ENCODE measurements at regions not wholly inside any gene's neighbourhood (a gene's known extent, or its start where the extent isn't known, plus 50 kb on each side); places are given as distances from the start of the nearest gene placed in this dataset.
"Not testable (repeated sequence)": the region's sequence is repeated elsewhere in the genome, so short reads cannot be mapped to it uniquely, and the experiment has no call there.

GRCh38 chr2:8249141-8249540 lies 432.7 kb upstream of the ID2 start:
- H4K20me1 ChIP-seq (ENCODE audit: control insufficient read depth, insufficient read depth, low read depth, low read length) = no peaks in the 10 kb centered on the region
- H3K36me3 ChIP-seq (ENCODE audit: control insufficient read depth, low read length) = no peaks in the 10 kb centered on the region
- H3K9me3 ChIP-seq (ENCODE audit: control insufficient read depth, insufficient read depth, low read length) = peaks cover 33% of the 10 kb centered on the region
- H3F3A ChIP-seq (ENCODE audit: control insufficient read depth, insufficient read depth) = no peaks in the 10 kb centered on the region
- no peaks in the 10 kb centered on the region for H3K9me2 ChIP-seq (replicated peaks; ENCODE audit: control insufficient read depth, low read length)
- H3K79me2 ChIP-seq (ENCODE audit: control insufficient read depth, low read length) = no peaks in the 10 kb centered on the region
- H3K4me1 ChIP-seq (ENCODE audit: control insufficient read depth, low read length) = peaks cover 23% of the 10 kb centered on the region
- TF ChIP-seq, protein P1, sequence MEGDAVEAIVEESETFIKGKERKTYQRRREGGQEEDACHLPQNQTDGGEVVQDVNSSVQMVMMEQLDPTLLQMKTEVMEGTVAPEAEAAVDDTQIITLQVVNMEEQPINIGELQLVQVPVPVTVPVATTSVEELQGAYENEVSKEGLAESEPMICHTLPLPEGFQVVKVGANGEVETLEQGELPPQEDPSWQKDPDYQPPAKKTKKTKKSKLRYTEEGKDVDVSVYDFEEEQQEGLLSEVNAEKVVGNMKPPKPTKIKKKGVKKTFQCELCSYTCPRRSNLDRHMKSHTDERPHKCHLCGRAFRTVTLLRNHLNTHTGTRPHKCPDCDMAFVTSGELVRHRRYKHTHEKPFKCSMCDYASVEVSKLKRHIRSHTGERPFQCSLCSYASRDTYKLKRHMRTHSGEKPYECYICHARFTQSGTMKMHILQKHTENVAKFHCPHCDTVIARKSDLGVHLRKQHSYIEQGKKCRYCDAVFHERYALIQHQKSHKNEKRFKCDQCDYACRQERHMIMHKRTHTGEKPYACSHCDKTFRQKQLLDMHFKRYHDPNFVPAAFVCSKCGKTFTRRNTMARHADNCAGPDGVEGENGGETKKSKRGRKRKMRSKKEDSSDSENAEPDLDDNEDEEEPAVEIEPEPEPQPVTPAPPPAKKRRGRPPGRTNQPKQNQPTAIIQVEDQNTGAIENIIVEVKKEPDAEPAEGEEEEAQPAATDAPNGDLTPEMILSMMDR (IDR thresholded peaks at IDR 0.05; ENCODE audit: low read depth, low read length, poor library complexity, severe bottlenecking) = no peak
- TF ChIP-seq EZH2phosphoT487 (IDR thresholded peaks at IDR 0.05; ENCODE audit: borderline replicate concordance, low read length) = no peak
- H3K4me2 ChIP-seq (ENCODE audit: low read length) = no peak overlapping the region
- H3K27me3 ChIP-seq (ENCODE audit: control insufficient read depth, low read length) = no peaks in the 10 kb centered on the region
- no peak overlapping the region for H3K27ac ChIP-seq (ENCODE audit: low read depth, low read length)
- no peak overlapping the region for H3K4me3 ChIP-seq (ENCODE audit: low read length)

- no peaks in the 10 kb centered on the region for H4K20me1 ChIP-seq (ENCODE audit: control insufficient read depth, insufficient read depth, low read depth, low read length)
- no peak for TF ChIP-seq EZH2phosphoT487 (IDR thresholded peaks at IDR 0.05; ENCODE audit: borderline replicate concordance, low read length)
- TF ChIP-seq, protein P1 (IDR thresholded peaks at IDR 0.05; ENCODE audit: low read depth, low read length, poor library complexity, severe bottlenecking) = no peak
- no peaks in the 10 kb centered on the region for H3K79me2 ChIP-seq (ENCODE audit: control insufficient read depth, low read length)
- no peak overlapping the region for H3K27ac ChIP-seq (ENCODE audit: low read depth, low read length)
- H3K36me3 ChIP-seq (ENCODE audit: control insufficient read depth, low read length) = no peaks in the 10 kb centered on the region
- H3K27me3 ChIP-seq (ENCODE audit: control insufficient read depth, low read length) = no peaks in the 10 kb centered on the region
- no peaks in the 10 kb centered on the region for H3F3A ChIP-seq (ENCODE audit: control insufficient read depth, insufficient read depth)
- peaks cover 28% of the 10 kb centered on the region; the same call in 1 of the 2 replicates for H3K9me3 ChIP-seq (ENCODE audit: control insufficient read depth, insufficient read depth, low read length)
- no peak overlapping the region for H3K4me2 ChIP-seq (ENCODE audit: low read length)
- H3K4me1 ChIP-seq (ENCODE audit: control insufficient read depth, low read length) = peaks cover 17% of the 10 kb centered on the region
- H3K4me3 ChIP-seq (ENCODE audit: low read length) = no peak overlapping the region
- no peaks in the 10 kb centered on the region for H3K9me2 ChIP-seq (replicated peaks; ENCODE audit: control insufficient read depth, low read length)
Measured at GRCh38 chr2:8249769-8250168, 432.1 kb upstream of the ID2 start.

- H4K20me1 ChIP-seq (ENCODE audit: control insufficient read depth, insufficient read depth, low read depth, low read length); H3K9me2 ChIP-seq (replicated peaks; ENCODE audit: control insufficient read depth, low read length); H3K4me2 ChIP-seq (ENCODE audit: low read length); H3K27me3 ChIP-seq (ENCODE audit: control insufficient read depth, low read length); H3F3A ChIP-seq (ENCODE audit: control insufficient read depth, insufficient read depth); H3K4me3 ChIP-seq (ENCODE audit: low read length); H3K36me3 ChIP-seq (ENCODE audit: control insufficient read depth, low read length); H3K79me2 ChIP-seq (ENCODE audit: control insufficient read depth, low read length); H3K27ac ChIP-seq (ENCODE audit: low read depth, low read length): not testable (repeated sequence)
- Histone ChIP-seq H3K9me3 (ENCODE audit: control insufficient read depth, insufficient read depth, low read length) (peaks cover 28% of the 10 kb centered on the region; the same call in 1 of the 2 replicates), H3K4me1 (ENCODE audit: control insufficient read depth, low read length) (peaks cover 14% of the 10 kb centered on the region)
Measured at GRCh38 chr2:8250290-8250689, 431.6 kb upstream of the ID2 start.

DNA sequence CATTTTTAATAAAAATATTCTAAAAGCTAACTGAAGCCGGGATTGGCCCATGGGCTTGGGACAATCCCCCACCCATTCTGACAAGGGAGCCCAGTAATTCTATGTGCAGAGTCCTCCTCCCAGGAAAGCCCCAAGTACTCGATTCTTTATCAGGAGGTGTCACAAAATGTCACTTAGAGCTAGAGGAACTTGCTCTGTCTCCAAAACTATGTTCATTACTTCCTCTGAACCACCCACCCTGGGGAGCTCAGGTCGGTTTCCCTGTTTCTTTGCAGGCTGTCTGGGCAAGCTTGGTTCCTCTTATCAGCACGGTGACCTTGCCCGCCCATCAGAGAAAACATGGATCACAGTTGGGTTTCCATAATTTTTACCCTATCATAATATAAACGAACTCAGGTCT lies 430.6 kb upstream of the ID2 start:
- Histone ChIP-seq H3K9me3 (ENCODE audit: control insufficient read depth, insufficient read depth, low read length) (peaks cover 19% of the 10 kb centered on the region; the same call in 1 of the 2 replicates), H3K9me2 (replicated peaks; ENCODE audit: control insufficient read depth, low read length) (no peaks in the 10 kb centered on the region), H3F3A (ENCODE audit: control insufficient read depth, insufficient read depth) (no peaks in the 10 kb centered on the region), H4K20me1 (ENCODE audit: control insufficient read depth, insufficient read depth, low read depth, low read length) (no peaks in the 10 kb centered on the region), H3K4me1 (ENCODE audit: control insufficient read depth, low read length) (peaks cover 14% of the 10 kb centered on the region), H3K27me3 (ENCODE audit: control insufficient read depth, low read length) (no peaks in the 10 kb centered on the region), H3K79me2 (ENCODE audit: control insufficient read depth, low read length) (no peaks in the 10 kb centered on the region), H3K4me2 (ENCODE audit: low read length) (no peak overlapping the region), H3K4me3 (ENCODE audit: low read length) (no peak overlapping the region), H3K36me3 (ENCODE audit: control insufficient read depth, low read length) (no peaks in the 10 kb centered on the region), H3K27ac (ENCODE audit: low read depth, low read length) (no peak overlapping the region)
- TF ChIP-seq EZH2phosphoT487 (IDR thresholded peaks at IDR 0.05; ENCODE audit: borderline replicate concordance, low read length) = no peak
- TF ChIP-seq, protein P1 (IDR thresholded peaks at IDR 0.05; ENCODE audit: low read depth, low read length, poor library complexity, severe bottlenecking) = no peak

Data from DOHH2 (cell line).